Activated CD4-positive, alpha-beta memory T cell treated with anti-CD3 and anti-CD28 coated beads, Interleukin-2, amount 10 ng/mL, durations not matched to agents 7 days and 5 days (primary cell): ENCODE measurements at regions not wholly inside any gene's neighbourhood (a gene's known extent, or its start where the extent isn't known, plus 50 kb on each side); places are given as distances from the start of the nearest gene placed in this dataset.
"Not testable (repeated sequence)": the region's sequence is repeated elsewhere in the genome, so short reads cannot be mapped to it uniquely, and the experiment has no call there.

Source experiments
- CTCF ChIA-PET: fragments of 350-600 bp; sonication (Branson Sonifier 250); formaldehyde crosslinking; loops from one replicate; lab custom pipeline; 2021; ENCODE audit warnings: antibody characterized with exemption, inconsistent platforms; lab: Charles Lee
- POLR2A ChIA-PET: fragments of 350-600 bp; sonication (Branson Sonifier 250); formaldehyde crosslinking; loops from one replicate; lab custom pipeline; 2021; ENCODE audit warnings: antibody characterized with exemption; lab: Charles Lee
- DNase-seq: peaks from one replicate; pipeline ENCODE4 v3.0.0-alpha.2; 2020
- H3K27ac Mint-ChIP-seq: one replicate; pipeline ENCODE4 v1.8.0; 2021; ENCODE audit warnings: mild to moderate bottlenecking, mixed read lengths
- H3K27me3 Mint-ChIP-seq: one replicate; pipeline ENCODE4 v1.8.0; 2021; ENCODE audit warnings: mixed read lengths
- H3K36me3 Mint-ChIP-seq: one replicate; pipeline ENCODE4 v1.8.0; 2021; ENCODE audit warnings: low read depth, mixed read lengths
- H3K4me1 Mint-ChIP-seq: one replicate; pipeline ENCODE4 v1.8.0; 2021; ENCODE audit warnings: mixed read lengths
- H3K4me3 Mint-ChIP-seq: one replicate; pipeline ENCODE4 v1.8.0; 2021; ENCODE audit warnings: mild to moderate bottlenecking, mixed read lengths
- H3K9me3 Mint-ChIP-seq: one replicate; pipeline ENCODE4 v1.8.0; 2021; ENCODE audit warnings: mixed read lengths

DNA sequence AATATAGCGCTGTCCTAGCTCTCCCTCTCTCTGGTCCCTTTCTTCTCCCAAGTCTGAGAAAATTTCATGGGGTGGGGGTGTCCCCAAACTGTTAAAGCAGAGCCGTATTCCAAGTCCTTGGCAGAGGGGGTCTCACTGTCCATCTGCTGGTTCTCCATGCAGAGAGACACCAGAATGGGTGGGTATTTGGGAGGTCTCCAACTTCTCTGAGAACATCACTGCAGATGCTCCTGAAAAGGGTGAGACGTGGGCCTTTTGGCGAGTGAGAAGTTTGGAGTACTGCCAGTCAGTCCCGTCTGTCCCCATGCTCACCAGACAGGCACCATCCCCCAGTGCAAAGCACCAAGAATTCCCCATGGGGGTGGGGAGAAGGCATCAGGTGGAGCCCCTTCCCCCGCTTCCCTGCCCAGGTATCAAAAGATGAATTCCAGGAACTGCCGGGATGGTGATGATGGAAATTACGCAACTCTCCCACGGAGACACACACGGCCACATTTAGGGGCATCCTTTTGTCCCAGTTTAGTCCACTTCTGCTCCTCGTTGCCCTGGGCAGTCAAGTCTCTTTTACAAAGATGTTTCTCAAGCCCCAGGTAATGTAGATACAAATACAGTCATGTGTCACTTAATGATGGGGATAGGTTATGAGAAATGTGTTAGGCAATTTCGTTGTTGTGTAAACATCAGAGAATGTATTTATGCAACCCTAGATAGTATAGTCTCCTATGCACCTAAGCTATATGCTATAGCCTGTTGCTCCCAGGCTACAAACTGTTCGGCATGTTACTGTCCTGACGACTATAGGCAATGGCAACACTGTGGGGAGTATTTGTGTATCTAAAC lies 73.4 kb upstream of the SRSF6 start:
- H3K27me3 Mint-ChIP-seq, result no peaks in the 10 kb centered on the region

GRCh38 chr20:43383026-43383795 lies 74.5 kb upstream of the SRSF6 start:
- no peak overlapping the region for H3K27ac Mint-ChIP-seq
- no peaks in the 10 kb centered on the region for H3K4me1 Mint-ChIP-seq
- H3K27me3 Mint-ChIP-seq, result no peaks in the 10 kb centered on the region
- no peaks in the 10 kb centered on the region for H3K36me3 Mint-ChIP-seq
- ChIA-PET CTCF (no interaction called here), POLR2A (no interaction called here)
- DNase-seq, result no peak
- H3K4me3 Mint-ChIP-seq, result no peak overlapping the region
- H3K9me3 Mint-ChIP-seq, result no peaks in the 10 kb centered on the region

More for the DNA sequence above, 73.4 kb upstream of the SRSF6 start:
- Mint-ChIP-seq H3K36me3 (no peaks in the 10 kb centered on the region), H3K27ac (no peak overlapping the region), H3K4me1 (no peaks in the 10 kb centered on the region), H3K4me3 (no peak overlapping the region), H3K9me3 (no peaks in the 10 kb centered on the region)
- ChIA-PET CTCF (no interaction called here), POLR2A (no interaction called here)
- no peak for DNase-seq

- H3K27ac Mint-ChIP-seq, H3K9me3 Mint-ChIP-seq, POLR2A ChIA-PET, DNase-seq, H3K4me3 Mint-ChIP-seq, CTCF ChIA-PET, H3K36me3 Mint-ChIP-seq, H3K4me1 Mint-ChIP-seq, H3K27me3 Mint-ChIP-seq: not testable (repeated sequence)
These were observed 75.6 kb upstream of the SRSF6 start for GRCh38 chr20:43382135-43382534.

DNA sequence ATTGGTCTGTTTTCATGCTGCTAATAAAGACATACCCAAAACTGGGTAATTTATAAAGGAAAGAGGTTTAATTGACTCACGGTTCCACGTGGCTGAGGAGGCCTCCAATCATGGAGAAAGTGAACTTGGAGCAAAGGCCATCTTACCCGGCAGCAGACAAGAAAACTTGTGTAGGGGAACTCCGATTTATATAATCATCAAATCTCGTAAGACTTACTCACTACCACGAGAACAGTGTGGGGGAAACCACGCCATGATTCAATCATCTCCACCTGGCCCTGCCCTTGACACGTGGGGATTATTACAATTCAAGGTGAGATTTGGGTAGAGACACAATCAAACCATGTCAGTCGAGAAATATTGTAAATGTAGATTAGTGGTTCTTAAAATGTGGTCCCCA lies 76.2 kb upstream of the SRSF6 start:
- CTCF ChIA-PET, POLR2A ChIA-PET, H3K9me3 Mint-ChIP-seq, H3K27ac Mint-ChIP-seq, DNase-seq, H3K27me3 Mint-ChIP-seq, H3K36me3 Mint-ChIP-seq, H3K4me1 Mint-ChIP-seq, H3K4me3 Mint-ChIP-seq: not testable (repeated sequence)

- POLR2A ChIA-PET, result no interaction called here
- Mint-ChIP-seq H3K36me3 (no peaks in the 10 kb centered on the region), H3K4me1 (no peaks in the 10 kb centered on the region), H3K27me3 (peaks cover 5% of the 10 kb centered on the region), H3K9me3 (no peaks in the 10 kb centered on the region), H3K4me3 (no peak overlapping the region), H3K27ac (no peak overlapping the region)
- CTCF ChIA-PET, result no interaction called here
- DNase-seq, result no peak
These were observed 78.3 kb upstream of the SRSF6 start for GRCh38 chr20:43379239-43379917.

DNA sequence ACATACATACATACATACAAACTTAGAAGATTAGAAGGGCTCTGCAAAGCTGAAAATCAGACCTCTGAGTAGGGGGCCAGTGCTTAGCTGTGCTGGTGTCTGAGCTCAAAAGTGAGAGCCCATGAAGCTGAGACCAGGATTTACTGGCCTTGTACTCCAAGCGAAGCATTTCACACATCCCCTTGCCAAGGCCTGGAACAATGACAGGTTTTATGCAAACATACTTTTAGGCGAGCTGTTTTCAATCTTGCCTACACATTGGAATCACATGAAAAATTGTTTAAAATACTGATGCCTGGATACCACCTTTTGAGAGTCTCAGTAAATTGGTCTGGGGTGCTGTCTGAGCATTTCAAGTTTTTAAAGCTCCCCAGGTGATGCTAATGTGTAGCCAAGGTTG lies 80.9 kb upstream of the SRSF6 start:
- peaks cover 13% of the 10 kb centered on the region for H3K27me3 Mint-ChIP-seq
- no peaks in the 10 kb centered on the region for H3K36me3 Mint-ChIP-seq
- ChIA-PET CTCF (no interaction called here), POLR2A (no interaction called here)
- no peak overlapping the region for H3K27ac Mint-ChIP-seq
- H3K9me3 Mint-ChIP-seq, result no peaks in the 10 kb centered on the region
- no peaks in the 10 kb centered on the region for H3K4me1 Mint-ChIP-seq
- no peak for DNase-seq
- no peak overlapping the region for H3K4me3 Mint-ChIP-seq

DNA sequence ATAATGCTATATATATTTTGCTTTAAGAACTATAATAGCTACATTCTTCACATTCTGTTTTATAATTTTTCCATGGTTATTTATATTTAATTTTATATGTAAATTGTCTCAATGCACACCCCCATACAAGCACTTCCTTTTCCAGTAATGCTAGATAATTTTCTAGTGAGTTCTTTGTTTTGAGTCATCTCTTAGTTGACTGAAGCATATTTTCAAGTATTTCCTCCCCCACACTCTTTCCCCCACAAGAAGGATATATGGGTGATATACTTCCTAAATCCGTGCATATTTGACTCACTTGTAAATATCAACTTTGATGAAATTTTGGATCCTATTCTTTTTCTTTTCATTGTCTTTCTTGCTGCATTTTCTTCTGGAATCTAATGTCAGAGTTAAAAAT lies 82.1 kb upstream of the SRSF6 start:
- Mint-ChIP-seq H3K27me3 (peaks cover 13% of the 10 kb centered on the region), H3K4me1 (no peaks in the 10 kb centered on the region), H3K9me3 (no peaks in the 10 kb centered on the region), H3K4me3 (no peak overlapping the region), H3K27ac (no peak overlapping the region), H3K36me3 (no peaks in the 10 kb centered on the region)
- CTCF ChIA-PET, result interaction anchor here (0.6 kb wide), 1 partner anchor 33 kb away, joined by 3 read pairs; no protein-coding TSS in a partner anchor
- DNase-seq, result no peak
- POLR2A ChIA-PET, result no interaction called here

GRCh38 chr20:43372051-43372450 lies 85.6 kb upstream of the SRSF6 start:
- H3K27ac Mint-ChIP-seq, result no peak overlapping the region
- H3K9me3 Mint-ChIP-seq, result no peaks in the 10 kb centered on the region

GRCh38 chr20:43365691-43366090 lies 92.0 kb upstream of the SRSF6 start:
- Mint-ChIP-seq H3K27ac (no peak overlapping the region), H3K36me3 (no peaks in the 10 kb centered on the region), H3K27me3 (no peaks in the 10 kb centered on the region), H3K9me3 (no peaks in the 10 kb centered on the region), H3K4me3 (no peak overlapping the region), H3K4me1 (no peaks in the 10 kb centered on the region)
- no peak for DNase-seq
- ChIA-PET POLR2A (no interaction called here), CTCF (no interaction called here)

More at GRCh38 chr20:43372051-43372450, 85.6 kb upstream of the SRSF6 start:
- Mint-ChIP-seq H3K36me3 (no peaks in the 10 kb centered on the region), H3K4me1 (no peaks in the 10 kb centered on the region), H3K4me3 (no peak overlapping the region), H3K27me3 (peaks cover 13% of the 10 kb centered on the region)
- DNase-seq, result no peak
- ChIA-PET CTCF (no interaction called here), POLR2A (no interaction called here)

GRCh38 chr20:43364001-43364400 lies 93.7 kb upstream of the SRSF6 start:
- H3K36me3 Mint-ChIP-seq, result no peaks in the 10 kb centered on the region
- no peaks in the 10 kb centered on the region for H3K9me3 Mint-ChIP-seq
- ChIA-PET CTCF (no interaction called here), POLR2A (no interaction called here)
- no peak overlapping the region for H3K27ac Mint-ChIP-seq
- no peak overlapping the region for H3K4me3 Mint-ChIP-seq
- no peak for DNase-seq
- no peaks in the 10 kb centered on the region for H3K4me1 Mint-ChIP-seq
- H3K27me3 Mint-ChIP-seq, result no peaks in the 10 kb centered on the region

GRCh38 chr20:43363506-43363905 lies 94.2 kb upstream of the SRSF6 start:
- ChIA-PET POLR2A (no interaction called here), CTCF (no interaction called here)
- no peaks in the 10 kb centered on the region for H3K27me3 Mint-ChIP-seq
- no peak overlapping the region for H3K4me3 Mint-ChIP-seq
- H3K27ac Mint-ChIP-seq, result no peak overlapping the region
- no peak for DNase-seq
- no peaks in the 10 kb centered on the region for H3K4me1 Mint-ChIP-seq
- no peaks in the 10 kb centered on the region for H3K9me3 Mint-ChIP-seq
- no peaks in the 10 kb centered on the region for H3K36me3 Mint-ChIP-seq

DNA sequence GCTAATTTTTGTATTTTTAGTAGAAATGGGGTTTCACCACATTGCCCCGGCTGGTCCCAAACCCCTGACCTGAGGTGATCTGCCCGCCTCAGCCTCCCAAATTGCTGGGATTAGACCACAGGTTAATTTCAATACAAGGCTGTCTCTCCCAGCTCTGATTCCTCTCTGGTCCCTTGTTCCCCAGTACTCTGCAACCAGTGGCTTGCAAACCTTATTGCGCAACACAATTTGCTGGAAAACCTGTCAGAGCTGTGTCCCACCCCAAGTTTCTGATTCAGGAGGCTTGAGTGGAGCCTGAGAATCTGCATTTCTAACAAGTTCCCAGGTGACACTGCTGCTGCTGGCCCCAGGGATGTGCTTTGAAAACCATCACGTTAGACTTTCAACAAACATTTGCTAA lies 96.2 kb upstream of the SRSF6 start:
- CTCF ChIA-PET, result no interaction called here
- no peaks in the 10 kb centered on the region for H3K27me3 Mint-ChIP-seq
- H3K36me3 Mint-ChIP-seq, result no peaks in the 10 kb centered on the region
- no peak overlapping the region for H3K4me3 Mint-ChIP-seq
- no peaks in the 10 kb centered on the region for H3K9me3 Mint-ChIP-seq
- no peak for DNase-seq
- no peaks in the 10 kb centered on the region for H3K4me1 Mint-ChIP-seq
- POLR2A ChIA-PET, result no interaction called here
- H3K27ac Mint-ChIP-seq, result no peak overlapping the region

DNA sequence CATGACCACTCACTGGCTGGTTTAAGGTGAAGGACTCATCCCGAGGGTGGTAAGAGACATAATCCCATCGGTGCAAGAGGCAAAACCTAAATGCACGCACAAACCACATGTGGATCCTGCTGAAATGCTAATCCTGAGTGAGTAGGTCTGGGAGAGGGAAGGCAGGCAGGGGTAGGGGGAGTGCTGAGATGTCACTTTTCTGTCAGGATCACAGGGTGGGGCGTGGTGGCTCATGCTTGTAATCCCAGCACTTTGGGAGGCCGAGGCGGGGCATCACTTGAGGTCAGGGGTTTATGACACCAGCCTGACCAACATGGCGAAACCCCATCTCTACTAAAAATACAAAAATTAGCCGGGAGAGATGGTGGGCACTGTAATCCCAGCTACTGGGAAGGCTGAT lies 97.7 kb upstream of the SRSF6 start:
- Mint-ChIP-seq H3K4me1 (no peaks in the 10 kb centered on the region), H3K4me3 (no peak overlapping the region), H3K9me3 (no peaks in the 10 kb centered on the region), H3K27me3 (no peaks in the 10 kb centered on the region), H3K27ac (no peak overlapping the region), H3K36me3 (no peaks in the 10 kb centered on the region)
- POLR2A ChIA-PET, result no interaction called here
- CTCF ChIA-PET, result no interaction called here
- DNase-seq, result no peak
